ENCODE measurements at regions not wholly inside any gene's neighbourhood (a gene's known extent, or its start where the extent isn't known, plus 50 kb on each side); places are given as distances from the start of the nearest gene placed in this dataset.
A peak's percentile ranks its signal among the peaks of the same experiment; 100 is the strongest.
"Not testable (repeated sequence)": the region's sequence is repeated elsewhere in the genome, so short reads cannot be mapped to it uniquely, and the experiment has no call there.

GRCh38 chr7:85708221-85708620 lies 521.4 kb upstream of the SEMA3D start:
- no peak for DNase-seq

- DNase-seq: no peak
Observed at GRCh38 chr7:85705076-85705475, 518.2 kb upstream of the SEMA3D start.

GRCh38 chr7:85703251-85704010 lies 516.6 kb upstream of the SEMA3D start:
- DNase-seq: no peak

GRCh38 chr7:85702348-85702747 lies 515.5 kb upstream of the SEMA3D start:
- no peak for DNase-seq

- DNase-seq: peak; percentile 29
Observed at GRCh38 chr7:85699482-85699881, 512.6 kb upstream of the SEMA3D start.

GRCh38 chr7:85695533-85695932 lies 508.7 kb upstream of the SEMA3D start:
- no peak for DNase-seq

GRCh38 chr7:85695041-85695440 lies 508.2 kb upstream of the SEMA3D start:
- no peak for DNase-seq

GRCh38 chr7:85693326-85693725 lies 506.5 kb upstream of the SEMA3D start:
- DNase-seq: no peak

GRCh38 chr7:85688712-85689111 lies 501.9 kb upstream of the SEMA3D start:
- DNase-seq: no peak

GRCh38 chr7:85686401-85687181 lies 499.7 kb upstream of the SEMA3D start:
- no peak for DNase-seq

- DNase-seq: no peak
Observed at GRCh38 chr7:85685901-85686300, 499.0 kb upstream of the SEMA3D start.

GRCh38 chr7:85682833-85683620 lies 496.2 kb upstream of the SEMA3D start:
- DNase-seq: no peak

- DNase-seq: no peak
Observed at GRCh38 chr7:85681241-85681640, 494.4 kb upstream of the SEMA3D start.

GRCh38 chr7:85675093-85675492 lies 488.2 kb upstream of the SEMA3D start:
- DNase-seq: not testable (repeated sequence)

GRCh38 chr7:85673876-85674275 lies 487.0 kb upstream of the SEMA3D start:
- no peak for DNase-seq

GRCh38 chr7:85669225-85669624 lies 482.4 kb upstream of the SEMA3D start:
- no peak for DNase-seq

- DNase-seq: no peak
Observed at GRCh38 chr7:85664341-85664740, 477.5 kb upstream of the SEMA3D start.

GRCh38 chr7:85659364-85659763 lies 472.5 kb upstream of the SEMA3D start:
- DNase-seq: no peak

- no peak for DNase-seq
Observed at GRCh38 chr7:85655252-85655651, 468.4 kb upstream of the SEMA3D start.

GRCh38 chr7:85644272-85644671 lies 457.4 kb upstream of the SEMA3D start:
- no peak for DNase-seq

GRCh38 chr7:85641331-85641730 lies 454.5 kb upstream of the SEMA3D start:
- no peak for DNase-seq

- DNase-seq: no peak
Observed at GRCh38 chr7:85638394-85638793, 451.5 kb upstream of the SEMA3D start.

GRCh38 chr7:85634951-85635350 lies 448.1 kb upstream of the SEMA3D start:
- DNase-seq: no peak
